ENCODE measurements at regions not wholly inside any gene's neighbourhood (a gene's known extent, or its start where the extent isn't known, plus 50 kb on each side); places are given as distances from the start of the nearest gene placed in this dataset.

- no peak for TF ChIP-seq CTCF (IDR thresholded peaks at IDR 0.05)
- no peak for TF ChIP-seq POLR2A (IDR thresholded peaks at IDR 0.05)
Observed at GRCh38 chr16:9322769-9323168, 231.3 kb downstream of the HAPSTR1 start.
